ENCODE measurements at regions not wholly inside any gene's neighbourhood (a gene's known extent, or its start where the extent isn't known, plus 50 kb on each side); places are given as distances from the start of the nearest gene placed in this dataset.
"Not testable (repeated sequence)": the region's sequence is repeated elsewhere in the genome, so short reads cannot be mapped to it uniquely, and the experiment has no call there.

DNA sequence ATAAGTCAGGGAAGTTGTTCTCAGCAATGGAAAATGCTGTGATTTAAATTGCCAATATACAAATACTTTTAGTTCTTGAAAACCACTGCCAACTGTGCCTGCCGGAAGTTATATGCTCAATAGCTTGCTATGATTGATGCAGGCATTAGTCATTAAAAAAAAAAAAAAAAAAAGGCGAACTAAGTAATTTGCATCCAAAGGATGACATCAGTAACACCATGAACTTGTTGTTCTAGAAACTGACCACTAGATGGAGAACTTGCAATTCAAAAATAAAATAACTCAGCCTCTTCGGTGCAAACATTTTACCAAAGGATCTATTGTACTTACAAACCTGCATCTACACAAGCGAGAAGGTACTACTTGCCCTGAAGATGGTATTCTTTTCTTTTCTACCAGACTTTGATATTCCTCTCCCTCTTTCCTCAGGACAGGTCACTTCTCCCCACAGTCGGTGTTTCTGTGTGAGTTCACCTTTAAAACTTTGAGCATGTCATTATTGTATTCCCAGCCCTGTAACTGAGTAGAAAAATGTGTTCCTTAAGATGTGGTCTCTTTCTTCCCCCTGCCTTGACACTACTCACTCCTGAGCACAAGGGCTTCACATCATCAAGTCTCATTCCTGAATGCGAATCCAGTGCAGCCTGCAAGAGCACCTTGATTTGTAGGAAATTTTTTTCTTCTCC lies 115.0 kb upstream of the VEPH1 start:
- peak; percentile 50 for DNase-seq

DNA sequence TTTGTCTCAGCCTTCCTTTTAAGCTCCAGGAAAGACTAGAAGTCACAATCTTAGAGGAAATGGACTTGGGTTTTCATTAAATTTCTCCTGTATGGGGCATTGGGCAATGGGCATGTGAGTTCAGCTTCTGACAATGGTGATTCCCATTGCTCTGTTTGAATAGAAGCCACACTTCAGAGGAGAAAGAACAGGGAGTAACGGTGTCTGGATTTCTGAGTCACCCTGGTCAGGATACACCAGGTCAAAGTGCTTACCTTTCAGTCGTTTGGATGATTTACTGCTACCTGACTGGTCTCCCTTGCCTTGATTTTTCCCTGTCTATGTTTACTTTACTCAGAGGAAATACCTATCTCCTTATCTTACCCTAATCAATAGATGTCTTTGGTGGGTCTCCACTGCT lies 111.7 kb upstream of the VEPH1 start:
- no peak for DNase-seq

DNA sequence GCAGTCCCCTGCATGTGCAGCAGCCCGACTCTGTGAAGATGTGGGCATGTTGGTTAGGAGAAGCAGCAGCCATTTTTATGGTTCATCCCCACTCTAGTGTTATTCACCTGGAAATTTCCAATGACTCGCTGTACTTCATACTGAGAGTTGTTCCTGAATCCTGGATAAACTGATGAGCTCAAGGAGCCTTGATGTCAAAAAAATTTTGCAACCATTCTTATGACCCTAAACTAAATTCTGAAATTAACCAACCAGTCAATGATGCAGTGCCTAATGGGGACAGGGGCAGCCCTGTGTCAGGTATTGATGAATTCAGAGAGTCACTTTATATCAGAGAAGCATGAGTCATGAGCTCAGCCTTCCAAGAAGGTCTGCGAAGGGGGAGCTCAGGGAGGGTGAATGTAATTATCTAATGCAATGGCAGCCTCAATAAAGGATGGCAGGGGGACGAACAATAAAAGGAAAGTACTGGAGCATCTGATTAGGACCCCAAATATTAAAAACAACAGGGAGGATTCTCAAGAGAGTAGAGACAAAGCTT lies 108.4 kb upstream of the VEPH1 start:
- no peak for DNase-seq

DNA sequence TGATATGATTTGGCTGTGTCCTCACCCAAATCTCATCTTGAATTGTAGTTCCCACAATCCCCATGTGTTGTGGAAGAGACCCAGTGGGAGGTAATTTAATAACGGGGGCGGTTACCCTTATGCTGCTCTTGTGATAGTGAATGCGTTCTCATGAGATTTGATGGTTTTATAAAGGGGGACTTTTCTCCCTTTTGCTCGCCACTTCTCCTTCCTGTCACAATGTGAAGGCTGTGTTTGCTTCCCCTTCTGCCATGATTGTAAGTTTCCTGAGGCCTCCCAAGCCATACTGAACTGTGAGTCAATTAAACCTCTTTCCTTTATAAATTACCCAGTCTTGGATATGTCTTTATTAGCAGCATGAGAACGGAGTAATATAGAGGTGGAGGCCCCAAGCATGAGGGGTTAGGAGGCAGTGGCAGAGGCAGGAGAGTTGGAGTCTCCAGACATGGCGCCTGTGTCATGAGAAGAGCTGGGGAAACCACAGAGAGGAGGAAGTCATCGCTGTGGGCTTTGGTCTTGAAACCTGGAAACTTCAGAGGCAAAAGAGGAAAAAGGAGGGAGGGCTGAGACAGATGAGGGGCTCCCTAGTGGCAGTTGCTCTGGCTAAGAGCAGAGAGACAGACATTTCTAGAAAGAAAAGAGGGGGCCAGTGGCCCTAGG lies 107.8 kb upstream of the VEPH1 start:
- DNase-seq, result no peak

DNA sequence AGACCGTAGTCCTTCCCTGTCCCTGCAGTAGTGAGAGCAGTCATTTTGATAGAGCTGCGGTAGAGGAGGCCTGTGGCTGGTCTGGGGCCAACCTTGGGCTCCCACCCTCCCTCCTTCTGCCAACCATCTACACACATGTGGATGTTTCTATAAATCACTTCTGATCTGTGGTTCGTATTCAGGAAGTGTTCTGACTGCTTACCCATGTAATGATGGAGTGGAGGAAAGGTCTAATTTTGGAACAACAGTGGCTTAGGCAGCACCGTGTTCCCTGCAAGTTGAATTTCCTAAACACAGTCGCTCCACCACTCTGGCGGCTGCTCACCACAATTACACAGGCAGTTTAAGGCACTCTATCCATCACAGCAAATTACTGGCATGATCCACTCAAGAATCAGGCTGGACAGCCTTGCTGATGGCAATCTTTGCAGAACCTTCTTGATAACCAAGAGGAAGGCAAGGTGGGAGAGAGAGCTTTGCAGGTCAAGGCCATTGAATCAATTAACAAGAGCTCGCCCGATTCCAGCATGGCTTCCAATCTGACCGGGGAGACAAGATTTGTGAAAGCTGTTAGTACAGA lies 104.7 kb upstream of the VEPH1 start:
- DNase-seq, result no peak

DNA sequence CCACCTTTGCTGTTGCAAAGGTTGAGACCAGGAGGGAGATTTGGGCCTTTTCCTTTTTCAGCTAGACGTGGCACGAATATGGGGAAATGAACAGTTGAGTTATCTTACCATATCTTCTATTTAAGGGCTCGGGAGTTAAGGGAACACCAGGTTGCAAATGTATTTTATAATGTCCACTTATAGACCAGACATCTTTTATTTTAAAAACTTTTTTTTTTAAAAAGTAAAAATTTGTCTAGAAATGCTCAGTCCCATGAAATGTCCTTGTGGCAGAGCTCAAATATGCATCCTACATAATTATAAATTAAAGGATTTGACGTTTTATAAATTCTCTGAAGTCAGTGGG lies 103.6 kb upstream of the VEPH1 start:
- DNase-seq, result no peak

DNA sequence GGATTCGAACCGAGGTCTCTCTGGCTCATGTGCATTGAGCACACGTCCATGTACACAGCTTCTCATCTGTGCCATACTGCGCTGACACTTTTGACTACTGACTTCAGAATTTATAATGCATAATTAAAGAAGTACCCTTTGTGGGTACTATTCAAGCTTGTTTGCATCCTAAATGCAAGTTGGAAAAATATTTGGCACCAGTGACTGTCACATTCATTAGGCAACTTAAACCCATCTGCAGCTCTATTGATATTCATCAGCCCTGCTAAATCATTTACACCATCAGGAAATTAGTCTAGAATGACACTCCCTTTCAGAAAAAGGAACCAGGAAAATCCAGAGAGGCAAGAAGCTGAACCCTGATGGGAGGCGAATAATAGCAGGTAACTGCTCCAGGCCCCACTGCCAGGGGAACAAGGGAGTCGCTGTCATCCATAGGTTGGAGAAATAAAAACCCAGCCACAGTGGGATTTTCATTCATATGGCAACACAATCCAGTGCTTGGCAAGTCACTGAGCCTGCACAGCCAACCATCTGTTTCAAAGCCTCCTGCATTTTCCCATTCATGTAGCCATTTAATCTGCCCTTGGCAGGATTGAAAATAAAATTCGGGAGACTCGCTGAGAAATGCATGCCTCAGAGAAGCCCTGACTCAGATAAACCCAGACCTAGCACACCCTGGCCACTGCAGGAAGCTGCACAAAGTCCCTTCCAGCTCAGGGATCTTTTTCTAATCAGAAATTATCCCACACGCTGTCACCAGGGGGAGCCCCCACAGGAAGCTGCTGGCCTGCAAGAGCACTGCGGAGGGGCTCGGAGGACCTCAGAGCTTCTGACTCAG lies 103.0 kb upstream of the VEPH1 start:
- no peak for DNase-seq

DNA sequence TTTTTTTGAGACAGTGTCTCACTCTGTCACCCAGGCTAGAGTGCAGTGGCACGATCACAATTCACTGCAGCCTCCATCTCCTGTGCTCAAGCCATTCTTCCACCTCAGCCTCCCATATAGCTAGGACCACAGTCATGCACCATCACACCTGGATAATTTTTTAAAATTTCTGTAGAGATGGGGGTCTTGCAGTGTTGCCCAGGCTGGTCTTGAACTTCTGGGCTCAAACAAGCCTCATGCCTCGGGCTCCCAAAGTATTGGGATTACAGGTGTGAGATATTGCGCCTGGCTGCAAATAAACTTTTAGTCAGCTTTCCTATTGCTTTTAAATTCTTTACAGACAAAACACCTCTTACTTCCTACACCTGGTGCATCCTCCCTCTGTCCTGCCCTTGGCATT lies 102.1 kb upstream of the VEPH1 start:
- DNase-seq, result no peak

DNA sequence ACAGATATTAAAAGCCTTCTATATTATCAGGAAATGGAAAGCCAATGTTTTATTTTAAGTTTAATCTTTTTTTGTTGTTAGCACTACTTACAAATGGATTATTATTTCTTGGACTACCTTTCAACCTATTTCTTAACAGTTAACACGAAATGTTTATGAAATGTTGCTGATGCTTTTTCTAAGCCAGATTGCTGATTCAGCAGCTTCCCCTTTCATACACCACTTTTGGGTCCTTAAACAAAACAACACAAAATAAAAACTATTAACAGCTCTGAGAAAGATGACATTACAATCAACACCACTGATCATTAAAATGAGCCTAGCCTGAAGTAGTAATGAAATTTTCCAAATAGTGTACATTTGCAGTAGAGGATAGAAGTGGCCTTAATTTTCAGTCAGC lies 99.2 kb upstream of the VEPH1 start:
- no peak for DNase-seq

DNA sequence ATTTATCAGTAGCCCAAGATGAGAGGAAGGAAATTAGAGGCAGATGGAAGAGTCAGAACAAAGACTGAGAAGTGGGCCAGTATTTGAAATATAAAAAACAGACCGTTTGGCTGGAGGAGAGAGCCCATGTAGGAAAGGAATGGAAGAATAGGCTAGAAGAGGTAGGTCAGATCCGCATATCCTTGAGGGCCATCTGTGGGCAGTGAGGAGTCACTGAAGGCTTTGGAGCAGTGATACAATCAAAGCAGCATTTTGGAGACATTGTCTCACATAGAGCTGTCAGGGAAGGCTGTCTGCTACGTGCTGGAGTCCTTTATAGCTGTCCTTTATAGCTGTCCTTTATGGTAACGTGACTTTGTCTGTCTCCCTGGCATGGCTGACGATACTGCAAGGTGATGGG lies 92.0 kb upstream of the VEPH1 start:
- DNase-seq, result no peak

DNA sequence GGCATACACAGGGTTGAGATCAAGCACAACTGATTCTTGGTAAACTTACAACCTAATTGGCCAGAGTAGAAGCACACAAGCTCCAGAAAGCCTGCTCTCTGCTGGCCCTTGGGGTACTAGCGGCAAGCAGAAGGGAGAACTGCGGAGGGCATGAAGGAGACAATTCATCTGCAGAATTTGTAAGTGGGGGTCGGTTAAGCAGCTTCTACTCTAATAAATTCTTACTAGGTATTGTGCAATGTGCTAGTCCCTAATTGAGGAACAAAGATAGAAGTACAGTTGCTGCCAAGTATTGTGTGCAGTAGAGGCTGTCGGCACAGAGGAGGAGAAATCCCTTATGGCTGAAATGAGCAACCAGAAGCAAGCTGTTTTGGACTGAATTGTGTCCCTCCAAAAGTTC lies 91.2 kb upstream of the VEPH1 start:
- DNase-seq, result no peak

DNA sequence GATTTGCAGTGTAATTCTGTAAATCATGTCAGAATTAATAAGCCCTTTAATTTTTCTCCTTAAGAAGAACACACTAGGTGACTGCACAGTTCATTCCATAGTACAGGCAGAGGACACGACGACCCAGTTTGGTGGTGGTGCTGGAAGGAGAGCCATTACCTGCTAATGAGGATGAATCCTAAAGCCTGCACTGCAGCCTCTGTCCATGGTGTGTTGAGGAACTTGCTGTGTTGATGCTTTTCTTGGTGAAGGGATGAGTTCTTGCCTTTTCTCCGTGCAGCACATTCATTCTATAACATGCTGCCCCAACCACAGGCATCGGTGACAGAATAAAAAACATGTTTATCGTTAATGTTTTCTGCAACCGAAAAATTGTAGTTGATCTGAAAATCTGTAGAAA lies 89.6 kb upstream of the VEPH1 start:
- no peak for DNase-seq

DNA sequence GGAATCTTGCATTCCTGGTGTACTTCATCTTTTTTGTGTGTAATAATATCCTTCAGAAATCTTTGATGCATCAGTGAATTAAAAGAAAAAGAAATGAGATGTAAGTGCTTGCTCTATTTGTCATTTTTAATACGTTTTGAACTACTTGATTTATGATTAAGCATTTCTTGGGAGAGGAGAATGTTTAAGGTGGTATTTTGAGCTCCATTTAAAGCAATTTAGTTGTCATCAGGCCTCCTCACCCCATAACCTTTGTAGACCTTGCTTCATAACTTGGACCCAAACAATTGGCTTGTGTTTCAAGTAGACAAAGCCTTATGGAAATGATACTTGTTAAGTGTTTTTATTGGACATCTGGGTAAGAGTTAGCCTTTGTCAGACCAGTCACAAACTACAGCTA lies 87.1 kb upstream of the VEPH1 start:
- DNase-seq, result no peak

DNA sequence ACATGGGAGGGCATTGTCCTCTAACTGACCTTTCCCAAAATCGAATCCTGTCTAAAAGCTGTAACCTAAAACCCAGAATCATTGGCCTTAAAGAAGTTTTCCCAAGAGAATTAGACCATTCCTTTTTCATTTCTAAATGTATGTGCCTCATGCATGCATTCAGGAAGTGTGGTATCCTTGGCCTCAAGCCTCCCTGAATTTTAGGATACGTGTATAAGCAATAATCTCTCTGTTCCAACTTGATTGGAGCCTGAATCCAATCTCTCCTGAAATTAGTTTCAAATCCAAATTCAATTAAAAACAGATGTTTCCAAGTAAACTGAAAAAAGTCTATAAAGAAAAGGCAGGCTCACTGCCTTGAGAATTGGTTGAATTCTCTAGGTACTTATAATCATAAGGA lies 86.0 kb upstream of the VEPH1 start:
- DNase-seq, result no peak

DNA sequence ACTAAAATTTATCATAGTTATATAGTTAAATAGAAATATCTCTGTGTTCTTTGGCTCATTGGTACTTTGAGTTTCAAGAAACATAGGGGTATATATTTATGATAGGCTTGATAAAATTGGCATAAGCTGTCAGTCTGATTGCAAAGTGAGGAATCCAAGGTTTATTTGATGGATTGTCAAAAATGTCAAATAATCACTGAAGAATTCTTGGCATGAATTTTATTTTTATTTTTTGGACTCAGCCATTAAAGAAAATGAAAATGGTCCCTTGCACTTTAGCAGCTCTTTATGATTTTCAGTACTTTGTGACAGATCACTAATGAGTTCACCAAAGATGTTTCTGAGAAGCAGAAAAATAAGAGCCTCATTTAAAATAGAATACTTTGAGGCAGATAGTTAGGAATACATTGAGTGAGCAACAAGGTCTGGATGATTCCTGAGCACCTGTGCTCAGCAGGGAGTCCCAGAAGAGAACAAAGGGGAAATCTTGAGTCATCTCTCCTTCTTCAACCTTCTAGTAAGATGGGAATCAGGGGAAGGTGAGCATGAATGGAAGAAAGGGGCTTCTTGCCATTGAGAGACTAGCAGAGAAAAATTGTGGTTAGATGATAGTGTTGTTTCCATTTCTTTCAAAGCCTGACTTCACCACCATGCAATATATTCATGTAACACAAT lies 85.3 kb upstream of the VEPH1 start:
- no peak for DNase-seq

DNA sequence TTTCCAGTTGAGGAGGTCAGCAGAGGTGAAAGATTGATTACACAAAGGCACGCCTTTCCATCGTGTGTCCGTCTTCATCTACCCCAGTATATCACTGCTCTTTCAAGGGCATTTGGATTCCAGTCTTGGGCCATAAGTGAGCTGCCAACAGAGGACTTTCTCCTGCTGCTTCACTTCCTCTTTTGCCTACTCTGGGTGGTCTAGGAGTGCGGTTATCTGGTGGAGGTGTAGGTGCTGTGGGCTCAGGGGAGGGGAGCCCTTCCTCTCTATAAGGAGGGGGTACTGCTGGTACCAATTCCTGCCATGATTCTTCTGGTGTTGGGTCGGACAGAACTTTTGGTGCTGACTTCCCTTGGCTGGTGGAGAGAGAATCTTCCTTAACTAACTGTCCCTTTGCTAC lies 83.1 kb upstream of the VEPH1 start:
- no peak for DNase-seq

DNA sequence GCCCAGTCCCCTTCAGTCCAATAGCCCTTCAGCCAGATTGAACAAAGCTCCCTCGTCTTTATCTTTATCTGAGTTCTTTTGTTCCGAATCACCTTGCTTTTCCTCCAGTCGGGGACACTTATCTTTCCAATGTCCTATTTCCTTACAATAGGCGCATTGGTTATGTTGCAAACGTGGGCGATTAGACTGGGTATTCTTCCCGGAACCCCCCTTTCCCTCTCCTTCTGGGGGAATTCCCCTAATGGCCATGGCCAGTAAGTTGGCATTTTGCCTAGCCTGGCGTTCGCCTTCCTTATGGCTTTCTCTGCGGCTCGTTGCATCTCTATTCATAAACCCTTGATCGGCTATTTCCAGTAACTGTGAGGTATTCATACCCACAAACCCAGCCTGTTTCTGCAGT lies 82.2 kb upstream of the VEPH1 start:
- no peak for DNase-seq

DNA sequence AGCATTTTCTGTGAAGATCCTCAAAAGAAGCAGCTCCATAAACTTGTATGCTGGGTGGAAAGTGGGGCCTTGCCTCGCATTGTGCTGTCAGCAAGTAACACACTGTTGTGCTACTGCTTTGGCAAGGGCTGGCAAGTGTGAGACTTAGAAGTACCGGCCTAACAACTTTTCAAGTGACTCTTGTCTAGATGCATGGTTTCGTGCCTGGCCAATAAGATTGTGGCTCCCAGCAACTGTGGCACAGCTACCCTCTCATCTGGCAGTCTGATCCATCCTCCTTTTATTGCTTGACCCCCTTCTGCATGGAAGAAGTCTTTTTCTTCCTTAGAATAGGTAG lies 79.4 kb upstream of the VEPH1 start:
- no peak for DNase-seq

DNA sequence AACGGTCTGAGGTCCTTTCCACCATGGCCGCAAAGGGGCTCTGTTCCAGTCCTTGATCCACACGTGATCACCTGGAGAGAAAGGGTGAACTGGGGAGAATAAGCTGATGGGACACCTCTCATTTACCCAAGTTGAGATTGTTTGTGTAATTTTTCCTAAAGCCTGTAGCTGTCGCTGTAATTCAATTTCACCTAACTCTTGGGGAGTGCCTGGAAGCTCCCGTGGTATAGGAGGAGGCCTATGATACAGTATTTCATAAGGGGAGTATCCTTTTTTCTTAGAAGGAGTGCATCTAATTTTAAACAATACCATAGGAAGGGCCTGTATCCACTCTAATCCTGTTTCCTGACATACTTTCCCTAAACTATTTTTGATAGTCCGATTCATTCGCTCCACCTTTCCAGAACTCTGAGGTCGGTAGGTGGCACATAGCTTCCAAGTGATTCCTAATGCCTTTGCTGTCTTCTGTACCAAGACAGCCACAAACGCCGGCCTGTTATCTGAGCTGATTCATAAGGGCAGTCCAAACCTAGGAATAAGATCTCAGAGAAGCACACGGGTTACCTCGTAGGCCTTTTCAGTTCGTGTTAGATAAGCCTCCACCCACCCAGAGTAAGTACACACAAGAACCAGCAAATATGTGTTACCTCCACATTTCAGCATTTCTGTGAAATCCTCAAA lies 78.9 kb upstream of the VEPH1 start:
- not testable (repeated sequence) for DNase-seq

DNA sequence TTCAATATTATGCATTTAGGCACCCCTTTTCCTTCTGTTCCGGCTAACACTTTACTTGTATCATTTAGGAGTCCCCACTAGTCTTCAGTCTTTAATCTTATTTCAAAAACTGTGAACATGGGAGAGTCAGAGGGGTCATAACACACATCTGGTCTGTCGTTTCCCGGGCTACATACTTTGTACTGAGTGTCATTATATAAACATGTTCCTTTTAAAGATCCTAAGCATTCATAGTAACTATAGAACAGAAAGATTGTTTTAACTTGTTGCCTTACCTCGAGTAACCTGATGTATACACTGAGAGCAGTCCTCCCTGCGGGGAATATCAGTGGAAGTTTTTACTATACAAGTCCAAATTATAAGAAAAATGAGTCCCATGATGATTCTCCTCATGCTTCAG lies 78.2 kb upstream of the VEPH1 start:
- no peak for DNase-seq

DNA sequence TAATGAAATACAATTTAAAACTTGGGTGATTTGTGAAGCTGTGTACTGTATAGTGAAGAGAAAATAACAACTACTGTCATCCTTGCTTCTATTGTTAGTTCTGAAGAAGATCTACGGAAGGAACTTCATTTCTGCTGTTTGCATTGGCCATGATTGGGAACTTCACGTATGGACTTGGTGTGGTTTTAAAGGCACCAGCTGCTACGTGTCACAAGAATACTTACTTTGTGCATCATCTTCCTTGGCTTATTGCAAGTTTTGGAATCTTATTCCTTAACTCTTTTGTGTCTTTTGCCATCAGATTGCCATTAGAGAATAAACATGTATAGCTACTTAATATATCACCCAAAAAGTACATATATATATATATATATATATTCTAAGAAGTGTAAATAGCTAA lies 75.0 kb upstream of the VEPH1 start:
- no peak for DNase-seq

DNA sequence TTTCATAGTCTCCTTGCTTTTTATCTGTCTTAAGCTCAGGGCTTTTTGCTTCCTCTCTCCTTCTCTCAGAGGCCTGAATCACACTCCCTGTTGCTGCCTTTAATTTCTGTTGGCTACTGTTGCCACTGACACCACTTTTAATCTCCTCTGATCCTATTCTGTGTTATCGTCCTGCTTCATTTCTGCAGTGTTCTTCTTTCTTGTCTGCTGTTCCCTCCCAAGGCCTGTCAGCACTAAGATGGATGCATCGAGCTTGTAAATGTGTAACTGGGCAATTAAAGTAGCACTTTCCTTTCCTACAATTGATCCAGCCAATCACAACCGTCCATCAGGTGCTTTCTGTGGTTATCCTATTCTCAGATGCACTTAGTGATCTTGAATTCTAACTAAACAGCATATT lies 71.3 kb upstream of the VEPH1 start:
- no peak for DNase-seq
